WTC11 (cell line): ENCODE measurements at regions not wholly inside any gene's neighbourhood (a gene's known extent, or its start where the extent isn't known, plus 50 kb on each side); places are given as distances from the start of the nearest gene placed in this dataset.

ENCODE experiments used
- CREB1 ChIP-seq: sonication (generic); formaldehyde crosslinking; IDR thresholded peaks from 2 replicates; pipeline ENCODE4 v1.8.0; 2023; ENCODE audit warnings: mild to moderate bottlenecking, missing genetic modification reagents
- CREM ChIP-seq: sonication (generic); formaldehyde crosslinking; IDR thresholded peaks from 2 replicates; pipeline ENCODE4 v1.8.1; 2022; ENCODE audit warnings: mild to moderate bottlenecking, missing genetic modification reagents, moderate library complexity
- ESRRA ChIP-seq: sonication (generic); formaldehyde crosslinking; IDR thresholded peaks from 2 replicates; pipeline ENCODE4 v1.8.1; 2022; ENCODE audit warnings: mild to moderate bottlenecking, missing genetic modification reagents, borderline replicate concordance
- JUN ChIP-seq: sonication (generic); formaldehyde crosslinking; IDR thresholded peaks from 2 replicates; pipeline ENCODE4 v1.8.0; 2023; ENCODE audit warnings: mild to moderate bottlenecking, missing genetic modification reagents
- NFYB ChIP-seq: sonication (generic); formaldehyde crosslinking; conservative IDR thresholded peaks from 2 replicates; pipeline ENCODE4 v1.8.0; 2022; ENCODE audit warnings: low read depth, missing genetic modification reagents
- ZNF138 ChIP-seq: sonication (generic); formaldehyde crosslinking; conservative IDR thresholded peaks from 2 replicates; pipeline ENCODE4 v1.8.1; 2022; ENCODE audit warnings: mild to moderate bottlenecking, moderate library complexity, missing genetic modification reagents
- ZNF219 ChIP-seq: sonication (generic); formaldehyde crosslinking; IDR thresholded peaks from 2 replicates; pipeline ENCODE4 v1.8.0; 2023; ENCODE audit warnings: missing genetic modification reagents, mild to moderate bottlenecking, borderline replicate concordance
- ZNF317 ChIP-seq: sonication (generic); formaldehyde crosslinking; IDR thresholded peaks from 2 replicates; pipeline ENCODE4 v1.8.1; 2023; ENCODE audit warnings: low read depth, mild to moderate bottlenecking, moderate library complexity, missing genetic modification reagents, borderline replicate concordance
- TF ChIP-seq, protein P1 (sequence below): fragments of 200-600 bp; IDR thresholded peaks from 2 replicates; pipeline ENCODE4 v1.8.0; 2022; ENCODE audit warnings: antibody characterized with exemption
- TF ChIP-seq, protein P2 (sequence below): sonication (generic); formaldehyde crosslinking; conservative IDR thresholded peaks from 2 replicates; pipeline ENCODE4 v1.8.1; 2023; ENCODE audit warnings: mild to moderate bottlenecking, low read depth, missing genetic modification reagents, moderate library complexity
- TF ChIP-seq, protein P3 (sequence below): sonication (generic); formaldehyde crosslinking; IDR thresholded peaks from 2 replicates; pipeline ENCODE4 v1.8.1; 2023; ENCODE audit warnings: mild to moderate bottlenecking, missing genetic modification reagents, moderate library complexity
- TF ChIP-seq, protein P4 (sequence below): sonication (generic); formaldehyde crosslinking; IDR thresholded peaks from 2 replicates; pipeline ENCODE4 v1.8.0; 2022; ENCODE audit warnings: missing genetic modification reagents
- TF ChIP-seq, protein P5 (sequence below): sonication (generic); formaldehyde crosslinking; IDR thresholded peaks from 2 replicates; pipeline ENCODE4 v1.8.1; 2023; ENCODE audit warnings: mild to moderate bottlenecking, missing genetic modification reagents
- TF ChIP-seq, protein P6 (sequence below): sonication (generic); formaldehyde crosslinking; IDR thresholded peaks from 2 replicates; pipeline ENCODE4 v1.8.1; 2022; ENCODE audit warnings: missing genetic modification reagents, borderline replicate concordance

DNA sequence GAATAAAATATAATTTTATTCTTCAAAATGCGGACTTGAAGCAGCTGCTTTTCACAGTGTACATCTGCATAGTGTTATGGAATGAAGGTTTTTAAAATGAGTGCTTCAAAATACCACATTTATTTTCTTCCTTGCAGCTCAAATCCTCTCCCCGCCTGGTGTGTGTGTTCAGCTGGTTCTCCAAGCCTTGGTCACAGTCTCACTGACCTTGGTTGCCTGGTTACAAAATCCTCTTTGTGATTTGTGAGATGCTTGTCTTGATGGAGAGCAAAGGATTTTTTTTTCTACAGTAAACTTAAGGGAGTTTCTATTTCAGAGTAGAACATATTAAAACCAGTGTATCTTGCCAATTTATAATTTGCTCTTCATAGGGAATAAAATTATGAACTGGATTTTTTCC, 139.2 kb downstream of the PCDH18 start:
- TF ChIP-seq CREB1 (CRISPR knock-in tag) (no peak), ZNF138 (CRISPR knock-in tag) (no peak), ZNF219 (CRISPR knock-in tag) (no peak), ESRRA (CRISPR knock-in tag) (no peak), ZNF317 (CRISPR knock-in tag) (no peak), NFYB (CRISPR knock-in tag) (no peak), JUN (CRISPR knock-in tag) (no peak), CREM (CRISPR knock-in tag) (no peak)
- TF ChIP-seq, protein P1, sequence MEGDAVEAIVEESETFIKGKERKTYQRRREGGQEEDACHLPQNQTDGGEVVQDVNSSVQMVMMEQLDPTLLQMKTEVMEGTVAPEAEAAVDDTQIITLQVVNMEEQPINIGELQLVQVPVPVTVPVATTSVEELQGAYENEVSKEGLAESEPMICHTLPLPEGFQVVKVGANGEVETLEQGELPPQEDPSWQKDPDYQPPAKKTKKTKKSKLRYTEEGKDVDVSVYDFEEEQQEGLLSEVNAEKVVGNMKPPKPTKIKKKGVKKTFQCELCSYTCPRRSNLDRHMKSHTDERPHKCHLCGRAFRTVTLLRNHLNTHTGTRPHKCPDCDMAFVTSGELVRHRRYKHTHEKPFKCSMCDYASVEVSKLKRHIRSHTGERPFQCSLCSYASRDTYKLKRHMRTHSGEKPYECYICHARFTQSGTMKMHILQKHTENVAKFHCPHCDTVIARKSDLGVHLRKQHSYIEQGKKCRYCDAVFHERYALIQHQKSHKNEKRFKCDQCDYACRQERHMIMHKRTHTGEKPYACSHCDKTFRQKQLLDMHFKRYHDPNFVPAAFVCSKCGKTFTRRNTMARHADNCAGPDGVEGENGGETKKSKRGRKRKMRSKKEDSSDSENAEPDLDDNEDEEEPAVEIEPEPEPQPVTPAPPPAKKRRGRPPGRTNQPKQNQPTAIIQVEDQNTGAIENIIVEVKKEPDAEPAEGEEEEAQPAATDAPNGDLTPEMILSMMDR, result no peak
- TF ChIP-seq, protein P2, sequence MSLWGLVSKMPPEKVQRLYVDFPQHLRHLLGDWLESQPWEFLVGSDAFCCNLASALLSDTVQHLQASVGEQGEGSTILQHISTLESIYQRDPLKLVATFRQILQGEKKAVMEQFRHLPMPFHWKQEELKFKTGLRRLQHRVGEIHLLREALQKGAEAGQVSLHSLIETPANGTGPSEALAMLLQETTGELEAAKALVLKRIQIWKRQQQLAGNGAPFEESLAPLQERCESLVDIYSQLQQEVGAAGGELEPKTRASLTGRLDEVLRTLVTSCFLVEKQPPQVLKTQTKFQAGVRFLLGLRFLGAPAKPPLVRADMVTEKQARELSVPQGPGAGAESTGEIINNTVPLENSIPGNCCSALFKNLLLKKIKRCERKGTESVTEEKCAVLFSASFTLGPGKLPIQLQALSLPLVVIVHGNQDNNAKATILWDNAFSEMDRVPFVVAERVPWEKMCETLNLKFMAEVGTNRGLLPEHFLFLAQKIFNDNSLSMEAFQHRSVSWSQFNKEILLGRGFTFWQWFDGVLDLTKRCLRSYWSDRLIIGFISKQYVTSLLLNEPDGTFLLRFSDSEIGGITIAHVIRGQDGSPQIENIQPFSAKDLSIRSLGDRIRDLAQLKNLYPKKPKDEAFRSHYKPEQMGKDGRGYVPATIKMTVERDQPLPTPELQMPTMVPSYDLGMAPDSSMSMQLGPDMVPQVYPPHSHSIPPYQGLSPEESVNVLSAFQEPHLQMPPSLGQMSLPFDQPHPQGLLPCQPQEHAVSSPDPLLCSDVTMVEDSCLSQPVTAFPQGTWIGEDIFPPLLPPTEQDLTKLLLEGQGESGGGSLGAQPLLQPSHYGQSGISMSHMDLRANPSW, result no peak
- TF ChIP-seq, protein P3, sequence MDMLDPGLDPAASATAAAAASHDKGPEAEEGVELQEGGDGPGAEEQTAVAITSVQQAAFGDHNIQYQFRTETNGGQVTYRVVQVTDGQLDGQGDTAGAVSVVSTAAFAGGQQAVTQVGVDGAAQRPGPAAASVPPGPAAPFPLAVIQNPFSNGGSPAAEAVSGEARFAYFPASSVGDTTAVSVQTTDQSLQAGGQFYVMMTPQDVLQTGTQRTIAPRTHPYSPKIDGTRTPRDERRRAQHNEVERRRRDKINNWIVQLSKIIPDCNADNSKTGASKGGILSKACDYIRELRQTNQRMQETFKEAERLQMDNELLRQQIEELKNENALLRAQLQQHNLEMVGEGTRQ (CRISPR knock-in tag), result no peak
- TF ChIP-seq, protein P4, sequence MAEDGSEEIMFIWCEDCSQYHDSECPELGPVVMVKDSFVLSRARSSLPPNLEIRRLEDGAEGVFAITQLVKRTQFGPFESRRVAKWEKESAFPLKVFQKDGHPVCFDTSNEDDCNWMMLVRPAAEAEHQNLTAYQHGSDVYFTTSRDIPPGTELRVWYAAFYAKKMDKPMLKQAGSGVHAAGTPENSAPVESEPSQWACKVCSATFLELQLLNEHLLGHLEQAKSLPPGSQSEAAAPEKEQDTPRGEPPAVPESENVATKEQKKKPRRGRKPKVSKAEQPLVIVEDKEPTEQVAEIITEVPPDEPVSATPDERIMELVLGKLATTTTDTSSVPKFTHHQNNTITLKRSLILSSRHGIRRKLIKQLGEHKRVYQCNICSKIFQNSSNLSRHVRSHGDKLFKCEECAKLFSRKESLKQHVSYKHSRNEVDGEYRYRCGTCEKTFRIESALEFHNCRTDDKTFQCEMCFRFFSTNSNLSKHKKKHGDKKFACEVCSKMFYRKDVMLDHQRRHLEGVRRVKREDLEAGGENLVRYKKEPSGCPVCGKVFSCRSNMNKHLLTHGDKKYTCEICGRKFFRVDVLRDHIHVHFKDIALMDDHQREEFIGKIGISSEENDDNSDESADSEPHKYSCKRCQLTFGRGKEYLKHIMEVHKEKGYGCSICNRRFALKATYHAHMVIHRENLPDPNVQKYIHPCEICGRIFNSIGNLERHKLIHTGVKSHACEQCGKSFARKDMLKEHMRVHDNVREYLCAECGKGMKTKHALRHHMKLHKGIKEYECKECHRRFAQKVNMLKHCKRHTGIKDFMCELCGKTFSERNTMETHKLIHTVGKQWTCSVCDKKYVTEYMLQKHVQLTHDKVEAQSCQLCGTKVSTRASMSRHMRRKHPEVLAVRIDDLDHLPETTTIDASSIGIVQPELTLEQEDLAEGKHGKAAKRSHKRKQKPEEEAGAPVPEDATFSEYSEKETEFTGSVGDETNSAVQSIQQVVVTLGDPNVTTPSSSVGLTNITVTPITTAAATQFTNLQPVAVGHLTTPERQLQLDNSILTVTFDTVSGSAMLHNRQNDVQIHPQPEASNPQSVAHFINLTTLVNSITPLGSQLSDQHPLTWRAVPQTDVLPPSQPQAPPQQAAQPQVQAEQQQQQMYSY (CRISPR knock-in tag), result no peak
- TF ChIP-seq, protein P5, sequence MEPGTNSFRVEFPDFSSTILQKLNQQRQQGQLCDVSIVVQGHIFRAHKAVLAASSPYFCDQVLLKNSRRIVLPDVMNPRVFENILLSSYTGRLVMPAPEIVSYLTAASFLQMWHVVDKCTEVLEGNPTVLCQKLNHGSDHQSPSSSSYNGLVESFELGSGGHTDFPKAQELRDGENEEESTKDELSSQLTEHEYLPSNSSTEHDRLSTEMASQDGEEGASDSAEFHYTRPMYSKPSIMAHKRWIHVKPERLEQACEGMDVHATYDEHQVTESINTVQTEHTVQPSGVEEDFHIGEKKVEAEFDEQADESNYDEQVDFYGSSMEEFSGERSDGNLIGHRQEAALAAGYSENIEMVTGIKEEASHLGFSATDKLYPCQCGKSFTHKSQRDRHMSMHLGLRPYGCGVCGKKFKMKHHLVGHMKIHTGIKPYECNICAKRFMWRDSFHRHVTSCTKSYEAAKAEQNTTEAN, result no peak
- TF ChIP-seq, protein P6, sequence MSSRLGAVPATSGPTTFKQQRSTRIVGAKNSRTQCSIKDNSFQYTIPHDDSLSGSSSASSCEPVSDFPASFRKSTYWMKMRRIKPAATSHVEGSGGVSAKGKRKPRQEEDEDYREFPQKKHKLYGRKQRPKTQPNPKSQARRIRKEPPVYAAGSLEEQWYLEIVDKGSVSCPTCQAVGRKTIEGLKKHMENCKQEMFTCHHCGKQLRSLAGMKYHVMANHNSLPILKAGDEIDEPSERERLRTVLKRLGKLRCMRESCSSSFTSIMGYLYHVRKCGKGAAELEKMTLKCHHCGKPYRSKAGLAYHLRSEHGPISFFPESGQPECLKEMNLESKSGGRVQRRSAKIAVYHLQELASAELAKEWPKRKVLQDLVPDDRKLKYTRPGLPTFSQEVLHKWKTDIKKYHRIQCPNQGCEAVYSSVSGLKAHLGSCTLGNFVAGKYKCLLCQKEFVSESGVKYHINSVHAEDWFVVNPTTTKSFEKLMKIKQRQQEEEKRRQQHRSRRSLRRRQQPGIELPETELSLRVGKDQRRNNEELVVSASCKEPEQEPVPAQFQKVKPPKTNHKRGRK (CRISPR knock-in tag), result no peak
